ENCODE measurements at regions not wholly inside any gene's neighbourhood (a gene's known extent, or its start where the extent isn't known, plus 50 kb on each side); places are given as distances from the start of the nearest gene placed in this dataset.
"Not testable (repeated sequence)": the region's sequence is repeated elsewhere in the genome, so short reads cannot be mapped to it uniquely, and the experiment has no call there.

DNA sequence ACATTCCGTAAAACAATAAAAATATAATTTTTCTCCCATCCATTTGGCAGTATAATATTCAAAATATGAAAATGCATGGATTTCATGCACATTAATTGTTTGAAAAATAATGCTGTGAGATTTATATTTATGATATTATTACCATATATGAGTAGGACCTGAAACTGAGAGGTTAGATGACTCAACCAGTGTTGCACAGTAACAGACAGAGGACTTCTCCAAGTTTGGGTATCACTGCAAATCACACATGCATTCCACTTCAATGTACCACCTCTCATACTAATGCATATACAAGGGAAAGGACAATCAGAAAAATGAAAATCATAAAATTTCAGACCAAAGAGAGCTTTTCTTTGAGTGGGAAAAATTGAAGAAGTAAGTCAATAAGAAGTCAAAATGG lies 269.5 kb downstream of the SOCS6 start:
- DNase-seq (ENCODE audit: low read depth in 3 of 3, low spot score in 2 of 3): no peak

DNA sequence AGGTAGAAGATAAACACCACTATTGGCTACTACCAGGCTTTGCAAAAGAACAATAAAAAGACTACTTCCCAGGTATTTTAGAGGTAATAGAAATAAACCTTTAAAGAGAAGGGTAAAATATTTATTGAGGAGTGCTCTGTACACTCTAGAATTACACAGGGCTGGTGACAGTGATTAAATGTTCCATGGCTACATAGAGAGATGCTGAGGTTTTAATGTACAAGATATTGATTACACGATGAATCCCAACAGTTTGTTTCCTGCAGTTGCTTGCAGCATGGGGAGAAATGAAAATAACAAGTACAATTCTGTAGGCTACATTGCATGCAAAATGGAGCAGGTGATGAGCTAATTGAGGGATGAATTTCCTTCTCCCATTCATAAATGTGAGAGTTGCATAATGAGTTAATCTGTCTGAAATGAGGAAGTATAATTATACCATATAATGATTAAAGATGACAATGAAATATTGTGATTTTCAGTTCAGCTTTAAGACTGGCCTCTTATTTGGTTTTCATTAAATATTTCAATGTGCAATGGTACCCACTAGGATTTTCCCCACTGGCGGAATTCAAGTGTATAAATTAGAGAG lies 266.1 kb downstream of the SOCS6 start:
- DNase-seq (ENCODE audit: low read depth in 3 of 3, low spot score in 2 of 3): no peak

DNA sequence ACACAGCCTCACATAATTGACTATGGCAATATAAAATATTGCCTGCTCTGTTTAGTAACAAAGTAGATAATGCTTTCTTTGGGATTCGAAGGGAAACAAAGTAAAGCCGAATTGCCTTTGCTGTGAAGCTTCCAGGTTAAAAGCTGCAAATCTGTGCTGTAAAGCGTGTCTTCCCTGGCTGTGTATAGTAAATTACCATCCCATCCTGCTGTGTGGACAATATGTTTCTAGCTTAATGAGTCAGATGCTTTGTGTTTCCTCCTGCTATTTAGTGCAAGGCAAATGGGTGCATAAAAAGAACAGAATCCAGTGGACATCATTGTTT lies 265.1 kb downstream of the SOCS6 start:
- DNase-seq (ENCODE audit: low read depth in 3 of 3, low spot score in 2 of 3): no peak

DNA sequence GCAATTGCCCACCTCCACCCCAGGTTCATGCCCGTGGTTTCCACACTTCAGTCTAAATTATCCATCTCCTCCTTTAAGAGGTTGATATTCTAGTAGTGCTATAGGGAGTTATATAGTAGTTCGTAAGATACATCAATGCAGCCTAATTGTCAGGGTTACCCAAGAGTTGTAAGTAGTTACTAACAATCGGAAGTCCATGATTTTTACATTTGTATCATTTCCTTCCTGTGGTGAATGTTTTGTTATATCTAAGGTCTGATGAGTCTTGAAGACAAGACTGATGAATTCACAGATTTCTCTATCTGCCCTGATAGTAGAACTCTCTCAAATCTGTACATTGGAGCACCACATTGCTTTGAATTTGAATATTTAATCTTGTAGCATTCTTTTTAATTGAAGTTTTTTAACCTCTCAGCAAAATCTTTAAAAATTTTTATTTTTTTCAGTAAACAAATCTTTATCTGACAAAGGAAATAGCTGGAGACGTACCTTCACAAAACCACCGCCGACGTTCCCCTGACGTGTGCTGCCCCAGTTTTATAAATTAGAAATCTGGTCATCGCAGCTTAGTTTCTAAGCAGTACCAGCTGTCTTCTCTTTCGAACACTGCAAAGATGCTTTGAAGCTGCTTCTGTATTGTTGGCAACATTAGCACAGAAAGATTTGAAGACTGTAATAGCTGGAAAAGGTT lies 264.5 kb downstream of the SOCS6 start:
- DNase-seq (ENCODE audit: low read depth in 3 of 3, low spot score in 2 of 3): no peak

DNA sequence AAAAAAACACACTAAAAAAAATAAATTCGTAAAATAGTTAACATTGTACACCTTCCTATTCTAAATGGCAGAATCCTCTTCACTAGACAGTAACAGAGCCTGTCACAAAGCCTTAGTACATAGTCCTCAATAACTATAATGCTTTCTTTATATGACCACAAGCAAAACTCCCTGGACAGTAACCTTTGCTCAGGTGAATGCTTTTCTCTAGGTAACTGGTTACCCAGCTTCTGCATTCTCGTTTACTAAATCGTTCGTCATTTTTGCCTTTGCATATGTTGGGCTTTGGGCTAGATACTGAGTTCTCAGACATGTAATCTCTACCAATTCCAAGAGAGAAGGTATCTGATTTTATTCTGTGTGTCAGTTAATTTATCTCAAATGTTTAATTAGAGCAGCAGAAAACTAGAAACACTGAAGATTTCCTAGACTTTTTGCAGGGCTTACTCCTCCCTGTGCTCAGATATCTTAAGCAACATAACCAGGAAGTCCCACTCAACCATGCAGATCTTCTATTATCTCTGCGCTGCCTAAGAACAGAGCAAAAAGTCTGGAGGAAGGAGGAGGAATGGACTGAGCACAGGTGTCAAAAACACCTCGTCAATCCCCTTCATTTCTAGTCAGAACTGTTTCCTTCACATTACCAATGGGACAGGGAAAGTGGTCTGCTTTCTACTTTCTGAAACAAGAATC lies 247.7 kb downstream of the SOCS6 start:
- DNase-seq (ENCODE audit: low read depth in 3 of 3, low spot score in 2 of 3): no peak

DNA sequence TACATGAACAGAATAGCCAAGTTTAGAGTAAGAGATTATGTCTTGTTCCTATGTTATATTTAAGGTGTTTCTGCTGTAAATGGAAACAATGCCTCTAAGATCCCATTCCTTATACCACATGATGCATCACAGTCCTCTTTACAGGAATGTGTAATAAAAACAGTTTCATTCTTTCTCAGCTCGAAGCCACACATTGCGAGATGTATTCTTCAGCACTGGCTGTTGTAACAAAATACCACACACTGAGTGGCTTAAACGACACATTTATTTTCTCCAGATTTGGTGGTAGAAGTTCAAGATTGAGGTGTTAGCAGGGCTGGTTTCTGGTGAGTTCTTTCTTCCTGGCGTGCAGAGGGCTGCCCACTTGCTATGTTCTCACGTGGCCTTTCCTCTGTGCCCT lies 246.2 kb downstream of the SOCS6 start:
- DNase-seq (ENCODE audit: low read depth in 3 of 3, low spot score in 2 of 3): no peak

DNA sequence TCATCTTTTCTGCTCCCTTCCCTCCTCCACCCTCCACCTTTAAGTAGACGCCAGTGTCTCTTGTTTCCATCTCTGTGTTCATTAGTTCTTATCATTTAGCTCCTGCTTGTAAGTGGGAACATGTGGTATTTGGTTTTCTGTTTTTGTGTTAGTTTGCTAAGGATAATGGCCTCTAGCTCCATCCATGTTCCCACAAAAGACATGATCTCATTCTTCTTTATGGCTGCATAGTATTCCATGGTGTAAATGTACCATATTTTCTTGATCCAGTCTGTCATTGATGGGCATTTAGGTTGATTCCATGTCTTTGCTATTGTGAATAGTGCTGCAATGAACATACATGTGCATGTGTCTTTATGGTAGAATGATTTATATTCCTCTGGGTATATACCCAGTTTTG lies 236.5 kb downstream of the SOCS6 start:
- DNase-seq (ENCODE audit: low read depth in 3 of 3, low spot score in 2 of 3): not testable (repeated sequence)

DNA sequence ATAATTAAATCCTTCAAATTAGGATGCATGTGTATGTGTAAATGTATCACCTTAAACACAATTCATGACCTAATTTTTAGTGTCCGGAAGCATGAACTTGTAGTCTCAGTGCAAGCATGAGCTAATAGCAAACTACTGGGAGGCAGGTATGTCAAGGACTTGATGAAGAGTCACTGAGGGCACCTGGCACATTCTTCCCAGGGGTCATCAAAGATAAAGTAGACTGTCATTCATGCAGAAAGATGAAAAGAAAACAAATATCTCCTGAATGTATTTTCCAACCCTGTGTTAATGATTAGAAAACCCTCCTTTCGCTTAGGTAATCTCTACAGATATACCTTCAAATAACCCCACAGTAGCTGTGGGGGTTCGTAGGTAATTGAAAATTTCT lies 234.9 kb downstream of the SOCS6 start:
- DNase-seq (ENCODE audit: low read depth in 3 of 3, low spot score in 2 of 3): no peak

DNA sequence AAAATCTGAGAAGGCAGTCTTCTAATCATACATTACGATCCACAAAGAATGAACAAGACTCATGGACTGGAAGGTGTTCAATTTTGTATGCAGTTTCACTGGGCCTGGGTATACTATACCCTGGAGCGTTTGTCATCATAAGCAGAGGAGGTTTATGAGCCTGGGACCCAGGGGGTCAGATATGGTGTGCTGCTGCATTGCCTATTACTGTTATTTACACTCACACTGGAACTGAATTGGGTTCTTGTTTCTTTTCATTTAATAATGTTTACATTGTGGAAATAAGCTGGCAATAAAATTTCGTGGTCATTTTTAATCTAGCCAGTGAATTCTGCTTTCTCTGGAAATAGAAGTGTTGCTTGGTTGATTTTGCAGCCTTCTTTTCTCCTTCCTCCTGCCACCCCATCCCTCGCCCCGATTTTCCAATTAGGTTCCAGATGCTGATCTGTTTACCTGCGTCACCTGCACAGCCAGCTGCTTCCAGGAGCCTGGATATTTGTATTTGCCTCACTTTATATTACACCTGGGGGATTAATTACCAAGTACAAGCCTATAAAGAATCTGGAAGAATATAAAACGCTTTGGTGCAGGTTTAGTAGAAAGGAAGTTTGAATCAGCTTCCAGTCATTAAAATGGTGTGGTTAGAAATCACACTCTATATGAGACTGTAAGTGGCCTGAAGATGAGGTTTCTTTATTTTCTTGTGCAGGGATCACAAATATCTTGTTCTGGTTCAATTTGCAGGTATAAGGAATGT lies 234.4 kb downstream of the SOCS6 start:
- no peak for DNase-seq (ENCODE audit: low read depth in 3 of 3, low spot score in 2 of 3)

DNA sequence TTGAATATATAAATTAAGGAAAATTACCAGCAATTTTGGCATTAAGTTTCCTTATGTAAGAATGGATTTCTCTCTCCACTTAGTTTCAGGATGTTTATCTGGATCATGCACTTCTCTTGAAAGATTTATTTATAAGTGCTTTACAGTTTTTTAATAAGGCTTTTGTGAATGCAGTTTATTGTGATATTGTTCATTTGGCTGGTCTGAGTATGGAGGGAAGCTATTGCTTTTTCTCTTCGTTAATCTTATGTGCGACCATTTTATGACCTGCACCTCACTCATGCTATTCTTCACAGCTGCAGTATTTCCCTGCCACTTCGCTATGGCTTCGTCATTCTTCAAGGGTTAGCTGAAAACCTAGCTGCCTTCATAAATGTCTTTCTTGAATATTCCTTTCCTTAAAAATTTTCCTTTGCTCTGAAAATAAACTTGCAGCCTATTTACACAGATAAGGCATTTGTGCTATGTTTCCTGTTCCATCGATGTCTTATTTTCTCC lies 233.4 kb downstream of the SOCS6 start:
- no peak for DNase-seq (ENCODE audit: low read depth in 3 of 3, low spot score in 2 of 3)

DNA sequence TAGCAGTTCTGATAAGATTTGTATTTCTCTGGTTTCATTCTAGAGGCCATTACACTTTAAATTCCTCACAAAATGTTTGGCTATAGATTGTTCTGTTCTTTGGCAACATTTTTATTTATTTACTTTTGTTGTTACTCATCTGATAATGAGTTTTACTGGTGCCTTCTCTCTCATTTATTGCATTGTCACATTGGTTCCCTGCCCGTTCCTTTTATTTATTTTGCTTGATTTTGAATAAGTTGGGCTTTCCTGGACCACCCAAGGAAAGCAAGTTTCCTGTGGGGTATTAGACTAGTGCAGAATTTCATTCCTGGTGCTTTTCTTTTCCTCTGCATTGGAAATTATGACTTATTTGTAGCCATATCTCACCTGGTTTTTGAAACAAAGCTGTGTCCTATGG lies 232.0 kb downstream of the SOCS6 start:
- DNase-seq (ENCODE audit: low read depth in 3 of 3, low spot score in 2 of 3): no peak

DNA sequence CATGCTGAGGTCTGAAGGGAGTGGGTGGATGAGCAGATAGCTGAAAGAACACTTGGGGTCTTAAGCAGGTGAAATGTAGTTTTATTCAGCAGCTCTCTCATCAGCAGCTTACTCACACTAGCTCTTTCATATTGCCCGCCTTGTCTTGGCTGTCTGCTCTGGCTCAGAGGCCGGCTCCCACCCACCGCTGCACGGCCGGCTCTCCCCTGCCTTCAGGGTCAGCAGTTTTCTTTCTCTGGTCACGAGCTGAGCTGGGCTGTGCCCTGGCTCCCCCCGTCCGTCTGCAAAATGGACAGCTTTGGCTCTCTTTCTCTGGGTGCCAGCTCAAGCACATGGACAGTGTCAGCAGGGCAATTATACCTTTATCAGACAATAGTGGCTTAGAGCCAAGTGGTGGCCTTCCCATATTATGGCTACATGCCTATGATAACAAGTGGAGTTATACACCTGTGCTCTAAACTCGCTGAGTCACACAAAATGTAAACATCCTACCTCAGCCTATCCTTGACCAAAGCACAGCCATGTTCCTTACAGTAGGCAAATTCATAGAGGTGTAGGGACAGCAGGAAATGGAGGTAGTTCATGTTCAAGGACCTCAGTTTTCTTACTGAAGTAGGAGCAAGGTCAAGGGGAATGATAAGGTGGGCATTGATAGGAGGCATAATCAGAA lies 224.8 kb downstream of the SOCS6 start:
- DNase-seq (ENCODE audit: low read depth in 3 of 3, low spot score in 2 of 3): no peak

DNA sequence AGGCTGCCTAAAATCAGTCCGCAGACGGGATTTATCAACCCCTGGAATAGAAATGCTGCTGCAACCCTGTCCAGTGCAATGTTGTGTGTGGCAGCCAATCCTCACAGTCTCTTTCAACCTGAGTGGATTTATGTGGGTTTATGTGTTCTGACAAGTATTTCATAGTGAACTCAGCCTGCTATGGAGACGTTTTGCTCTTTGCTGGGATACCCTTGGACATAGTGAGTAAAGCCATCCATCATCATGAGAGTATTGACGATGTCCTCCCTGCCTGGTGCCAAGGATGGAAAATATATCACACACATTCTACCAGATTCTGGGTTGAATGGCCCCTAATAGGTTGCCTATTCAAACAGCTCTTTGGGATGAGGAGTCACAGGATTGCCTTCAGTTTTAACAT lies 219.1 kb downstream of the SOCS6 start:
- DNase-seq (ENCODE audit: low read depth in 3 of 3, low spot score in 2 of 3): no peak

DNA sequence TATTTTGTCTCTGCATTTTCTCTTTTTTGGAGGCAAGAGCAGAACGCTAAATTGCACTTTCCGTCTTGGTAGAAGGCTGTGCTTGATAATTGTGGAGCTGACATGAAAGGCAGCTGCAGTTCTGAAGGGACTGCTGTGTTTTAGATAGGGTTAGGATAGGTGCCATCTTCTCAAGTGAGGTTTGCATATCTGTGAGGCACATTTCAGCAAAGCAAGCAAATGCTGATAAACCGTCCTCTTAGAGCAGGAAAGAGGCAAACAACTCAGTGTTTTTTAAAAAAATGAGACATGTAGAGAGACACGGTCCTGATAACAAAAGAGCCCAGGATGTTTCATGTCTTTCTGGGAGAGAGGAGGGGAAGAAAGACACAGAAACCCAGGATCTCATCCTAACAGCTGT lies 217.7 kb downstream of the SOCS6 start:
- DNase-seq (ENCODE audit: low read depth in 3 of 3, low spot score in 2 of 3): no peak

DNA sequence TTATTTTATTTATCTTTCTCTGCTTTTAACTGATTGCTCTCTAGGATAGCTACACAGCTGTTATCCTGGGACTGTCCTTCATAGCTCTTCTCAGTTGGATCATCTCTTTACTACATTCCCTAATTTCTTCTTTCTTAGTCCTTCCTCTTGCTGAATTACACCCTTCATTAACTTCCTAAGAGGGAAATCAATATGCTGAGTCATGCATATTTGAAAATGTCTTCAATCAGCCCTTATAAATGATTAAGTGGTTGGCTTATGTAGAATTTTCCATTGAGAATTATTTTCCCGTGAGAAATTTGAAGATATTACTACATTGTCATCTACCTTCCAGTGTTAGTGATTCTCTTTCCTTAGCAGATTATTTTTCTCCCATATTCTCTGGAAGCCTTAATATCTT lies 214.2 kb downstream of the SOCS6 start:
- no peak for DNase-seq (ENCODE audit: low read depth in 3 of 3, low spot score in 2 of 3)

DNA sequence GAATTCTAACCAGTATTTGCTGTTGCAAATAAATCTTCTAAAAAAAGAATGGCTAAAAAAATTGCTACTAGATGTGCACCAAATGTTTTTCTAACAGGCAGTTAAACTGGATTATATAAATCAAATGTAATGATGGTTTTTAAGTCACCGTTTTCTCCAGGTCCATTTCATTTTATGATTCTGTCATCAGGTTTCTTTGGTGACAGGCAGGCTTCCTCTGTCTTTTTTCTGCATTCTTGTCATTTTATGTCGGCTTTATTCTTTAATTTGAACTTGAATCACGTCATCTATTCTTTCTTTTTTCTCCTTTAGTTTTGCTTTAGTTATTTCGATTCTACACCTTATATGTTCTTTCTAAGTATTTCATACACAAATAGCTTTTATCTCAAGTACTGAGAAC lies 212.5 kb downstream of the SOCS6 start:
- no peak for DNase-seq (ENCODE audit: low read depth in 3 of 3, low spot score in 2 of 3)

DNA sequence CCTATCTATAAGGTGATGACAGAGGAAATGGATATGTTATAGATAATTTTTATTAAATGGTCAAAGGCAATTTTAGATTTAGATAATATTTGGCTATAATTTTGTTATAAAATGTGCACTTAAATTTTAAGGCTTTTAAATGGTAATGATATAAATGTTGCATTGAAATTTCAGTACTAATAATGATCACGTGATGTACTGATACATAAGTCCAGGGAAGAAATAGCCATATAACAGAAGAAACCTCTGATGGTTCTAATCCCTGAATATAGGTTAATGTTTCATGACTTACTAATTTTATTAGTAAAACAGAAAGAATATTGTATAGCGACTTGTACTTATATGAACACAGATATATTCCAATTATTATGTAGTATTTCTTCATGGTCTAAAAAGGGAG lies 211.9 kb downstream of the SOCS6 start:
- no peak for DNase-seq (ENCODE audit: low read depth in 3 of 3, low spot score in 2 of 3)

DNA sequence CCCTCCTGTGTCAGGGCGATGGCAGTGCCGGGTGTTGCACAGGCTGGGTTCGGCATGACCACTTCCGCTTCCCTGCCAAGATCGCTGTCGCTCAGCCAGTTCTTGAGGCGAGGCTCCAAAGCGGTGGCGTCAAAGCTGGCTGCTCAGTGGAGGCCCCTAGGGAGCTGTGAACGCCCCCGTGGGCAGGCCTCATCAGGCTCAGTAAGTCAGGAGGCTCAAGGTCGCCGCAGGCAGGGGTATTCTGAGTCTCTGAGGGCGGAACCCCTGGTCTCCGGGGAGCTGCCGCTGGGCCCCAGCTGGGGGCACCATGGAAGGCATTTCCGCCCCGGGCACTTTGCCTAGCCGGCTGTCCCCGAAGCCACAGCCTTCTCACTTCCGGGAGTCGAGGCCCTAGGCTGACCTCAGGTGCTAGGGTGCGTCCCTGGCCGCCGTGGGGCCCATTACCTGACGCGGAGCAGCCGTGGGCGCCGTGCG lies 210.4 kb downstream of the SOCS6 start:
- DNase-seq (ENCODE audit: low read depth in 3 of 3, low spot score in 2 of 3): no peak

DNA sequence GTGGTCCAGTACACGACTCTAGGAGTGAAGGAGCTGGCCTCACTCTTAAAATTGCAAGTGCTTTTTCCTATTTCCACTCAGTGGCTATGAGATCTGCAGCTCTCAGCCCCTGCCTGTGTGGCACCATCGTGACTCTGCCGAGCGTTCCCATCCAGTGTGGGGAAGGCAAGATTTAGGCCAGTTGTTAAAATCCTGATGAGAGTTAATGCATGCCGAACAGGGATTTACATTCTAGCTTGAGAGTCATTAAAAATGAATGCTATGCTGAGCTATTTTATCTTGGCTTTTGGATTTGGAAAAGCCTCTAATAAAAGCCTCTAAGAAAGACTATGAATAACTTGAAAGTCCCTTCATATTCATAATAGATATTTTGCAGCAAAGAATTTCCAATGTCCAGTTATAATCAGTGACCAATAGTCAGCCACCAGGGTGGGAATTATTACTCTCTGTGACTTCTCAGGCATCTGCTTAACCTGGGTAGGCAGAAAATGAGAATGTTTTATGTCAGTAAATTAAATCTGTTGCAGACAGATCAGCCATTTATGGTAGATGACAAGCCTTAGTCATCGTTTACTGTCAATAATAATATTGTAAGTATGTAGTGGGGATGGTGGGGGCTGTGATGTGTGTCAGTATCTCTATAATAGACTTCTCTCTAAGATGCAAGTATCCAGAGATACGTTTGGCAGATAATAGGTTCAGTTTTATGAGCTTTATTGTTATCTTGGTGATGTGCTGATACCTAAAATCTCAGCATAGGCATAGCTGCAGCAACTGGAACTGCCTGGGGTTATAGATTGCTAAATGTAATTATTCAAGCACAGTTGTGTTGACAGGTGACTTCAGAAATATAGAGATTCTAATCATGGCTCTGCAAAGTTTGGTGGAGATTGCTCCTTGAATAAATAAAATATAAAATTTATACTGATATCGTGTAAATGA lies 207.8 kb downstream of the SOCS6 start:
- no peak for DNase-seq (ENCODE audit: low read depth in 3 of 3, low spot score in 2 of 3)

DNA sequence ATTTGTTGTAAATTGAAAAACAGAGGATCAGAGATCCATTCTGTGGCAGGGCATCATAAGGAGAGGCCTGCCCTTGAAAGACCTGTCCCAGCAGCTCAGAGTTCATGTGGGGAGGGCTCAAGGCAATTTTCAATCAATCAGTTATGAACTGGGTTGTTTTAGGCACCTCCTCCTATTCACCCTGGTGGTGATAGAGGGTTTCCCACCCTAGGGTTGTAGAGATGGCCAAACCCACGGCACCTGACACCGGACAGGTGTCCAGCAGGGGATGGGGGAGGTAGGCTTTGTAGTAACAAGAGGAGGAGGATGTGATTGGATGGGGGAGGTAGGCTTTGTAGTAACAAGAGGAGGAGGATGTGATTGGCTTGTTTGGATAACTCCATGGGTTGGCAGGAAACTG lies 205.7 kb downstream of the SOCS6 start:
- DNase-seq (ENCODE audit: low read depth in 3 of 3, low spot score in 2 of 3): no peak
